Heart left ventricle (tissue), 16 donors: ENCODE measurements at regions not wholly inside any gene's neighbourhood (a gene's known extent, or its start where the extent isn't known, plus 50 kb on each side); places are given as distances from the start of the nearest gene placed in this dataset.

Experiments
- ATAC-seq, 4 donors: fragments of 200-7000 bp; cut with Tn5 transposase; one replicate each; pipeline ENCODE4 v1.9.1; 2020 to 2022; ENCODE audit warnings: moderate library complexity in 4 of 4, mild to moderate bottlenecking in 3 of 4, moderate number of reproducible peaks in 1 of 4
- DNase-seq, 5 donors: peaks; one replicate each; pipeline ENCODE4 v3.0.0-alpha.2; 2020
- H3K27ac ChIP-seq, 12 donors: fragments of 200-600 bp; sonication (generic) in 4 of 12; one replicate each; pipeline versions ENCODE4 v1.5.0 to v1.8.0; 2016 to 2022; ENCODE audit warnings: mild to moderate bottlenecking in 2 of 12
- H3K27me3 ChIP-seq, 9 donors: fragments of 200-600 bp; sonication (generic) in 2 of 9; one replicate each; pipeline versions ENCODE4 v1.5.1 to v1.8.0; 2016 to 2022; ENCODE audit warnings: mild to moderate bottlenecking in 3 of 9
- H3K36me3 ChIP-seq, 9 donors: fragments of 200-600 bp; sonication (generic) in 2 of 9; one replicate each; pipeline versions ENCODE4 v1.5.0 to v1.8.0; 2018 to 2022; ENCODE audit warnings: mild to moderate bottlenecking in 2 of 9
- H3K4me1 ChIP-seq, 12 donors: fragments of 200-600 bp; sonication (generic) in 4 of 12; one replicate each; pipeline versions ENCODE4 v1.5.0 to v1.8.0; 2016 to 2022; ENCODE audit warnings: mild to moderate bottlenecking in 3 of 12
- H3K4me3 ChIP-seq, 12 donors: fragments of 200-600 bp; sonication (generic) in 4 of 12; one replicate each; pipeline versions ENCODE4 v1.5.0 to v1.8.0; 2017 to 2022; ENCODE audit warnings: mild to moderate bottlenecking in 9 of 12, moderate library complexity in 4 of 12
- H3K9me3 ChIP-seq, 12 donors: fragments of 200-600 bp; sonication (generic) in 4 of 12; one replicate each; pipeline versions ENCODE4 v1.5.0 to v1.8.0; 2016 to 2022; ENCODE audit warnings: mild to moderate bottlenecking in 1 of 12
- CTCF ChIP-seq, 12 donors: fragments of 200-600 bp; sonication (generic) in 4 of 12; IDR thresholded peaks; one replicate each; pipeline versions ENCODE4 v1.5.0 to v1.8.0; 2018 to 2022; ENCODE audit warnings: antibody characterized with exemption in 12 of 12, mild to moderate bottlenecking in 5 of 12
- POLR2A ChIP-seq, 2 donors: fragments of 450-650 bp; IDR thresholded peaks; one replicate each; pipeline ENCODE4 v1.6.1; 2017; ENCODE audit warnings: antibody characterized with exemption in 2 of 2, mild to moderate bottlenecking in 2 of 2, moderate library complexity in 2 of 2
- WGBS, 4 donors: extraction: QIAGEN DNeasy Blood & Tissue Kit in 2 of 4; methylation state at CpG; one replicate each; pipeline versions ENCODE4 v1.1.5 to v1.1.7; 2013 to 2018; 5-methylcytosine and 5-hydroxymethylcytosine counted together
- intact Hi-C, 10 donors: fragments of 100-400 bp; cut with DNase I; formaldehyde crosslinking; loops; one replicate each; pipeline versions ENCODE4 v1.11.1 to v1.14.2; 2022
- donor health status: ischemic (EF 13 %, LVEDD 7.1; RV severe dilation, severe dysfunction).
- donor health status: healthy with polysubstance abuse.
- donor health status: DM: no; HTN: yes; CAD: no.
- donor health status: DM: no; HTN: no; CAD: no.
- donor health status: ischemic (EF 25% LVEDD 6.9; RV normal size, moderate dysfunction).
- donor health status: ischemic (EF 25% LVEDD 5.7; RV mildly dilated, moderate dysfunction).
- donor health status: healthy.
- donor health status: DM: yes; HTN: yes; CAD: no.
- donor health status: ischemic (EF 35%, LVEDD 5.7; RV mildly dilated, moderate dysfunction).
- donor health status: nonischemic (EF 11% LVEDD 7.7; RV severe dilation, severe dysfunction).
- donor health status: DM: yes; HTN: yes; CAD: no.
- donor health status: PGD.
- donor health status: ischemic (EF 29% LVEDD 5.4; RV normal size, mild dysfunction).
- donor health status: nonischemic (EF 23%, LVEDD 6.1; RV moderate dilation, normal function).

- H3K4me1 ChIP-seq = no peaks in the 10 kb centered on the region
- no peaks in the 10 kb centered on the region for H3K27me3 ChIP-seq
- H3K36me3 ChIP-seq = no peaks in the 10 kb centered on the region
- WGBS, 4 donors = 34 to 51% (median 43%) methylated on average over 2 of the region's 2 CpGs
- H3K27ac ChIP-seq = no peak overlapping the region
- TF ChIP-seq CTCF (IDR thresholded peaks at IDR 0.05) = no peak
- ATAC-seq (no peak), DNase-seq (no peak)
- intact Hi-C loops = loop anchor here in 1 of 10 donors (10.0 kb wide), 1 partner anchor 55 kb away; no protein-coding TSS in a partner anchor
- H3K4me3 ChIP-seq = no peak overlapping the region
- H3K9me3 ChIP-seq = peaks cover 0 to 63% (median 0%) of the 10 kb centered on the region in 12 donors
These were observed 312.7 kb downstream of the GABRB3 start for GRCh38 chr15:26460165-26460564.

GRCh38 chr15:26455828-26456227, 317.0 kb downstream of the GABRB3 start:
- no peaks in the 10 kb centered on the region for H3K36me3 ChIP-seq
- no peaks in the 10 kb centered on the region for H3K4me1 ChIP-seq
- no peak for DNase-seq
- H3K4me3 ChIP-seq = no peak overlapping the region
- no peak for ATAC-seq
- no peaks in the 10 kb centered on the region for H3K27me3 ChIP-seq
- H3K9me3 ChIP-seq = peaks cover 0 to 54% (median 0%) of the 10 kb centered on the region in 12 donors
- intact Hi-C loops = no loop called here
- no peak overlapping the region for H3K27ac ChIP-seq
- TF ChIP-seq CTCF (IDR thresholded peaks at IDR 0.05) = no peak
- no peak for TF ChIP-seq POLR2A (IDR thresholded peaks at IDR 0.05)
- 34 to 69% (median 48%) methylated on average over 2 of the region's 2 CpGs for WGBS, 4 donors

- no peaks in the 10 kb centered on the region for H3K36me3 ChIP-seq
- no peak overlapping the region for H3K4me3 ChIP-seq
- no peak for DNase-seq
- peak in 2 of 4 donors; percentile 47 to 64 for ATAC-seq
- WGBS, 4 donors = 24 to 56% (median 38%) methylated on average over 2 of the region's 2 CpGs
- intact Hi-C loops = no loop called here
- no peaks in the 10 kb centered on the region for H3K4me1 ChIP-seq
- TF ChIP-seq CTCF (IDR thresholded peaks at IDR 0.05) = no peak
- TF ChIP-seq POLR2A (IDR thresholded peaks at IDR 0.05) = no peak
- no peaks in the 10 kb centered on the region for H3K27me3 ChIP-seq
- no peak overlapping the region for H3K27ac ChIP-seq
- peaks cover 0 to 38% (median 0%) of the 10 kb centered on the region in 12 donors for H3K9me3 ChIP-seq
These were observed 319.0 kb downstream of the GABRB3 start for GRCh38 chr15:26453914-26454313.

- Histone ChIP-seq H3K4me1 (no peaks in the 10 kb centered on the region), H3K27ac (no peak overlapping the region), H3K27me3 (no peaks in the 10 kb centered on the region), H3K4me3 (no peak overlapping the region), H3K36me3 (no peaks in the 10 kb centered on the region), H3K9me3 (peaks cover 0 to 24% (median 0%) of the 10 kb centered on the region in 12 donors)
- WGBS, 4 donors = 79 to 83% (median 82%) methylated on average over 6 of the region's 6 CpGs
- DNase-seq (no peak), ATAC-seq (no peak)
- intact Hi-C loops = no loop called here
- TF ChIP-seq POLR2A (IDR thresholded peaks at IDR 0.05) = no peak
- TF ChIP-seq CTCF (IDR thresholded peaks at IDR 0.05) = no peak
These were observed 320.9 kb downstream of the GABRB3 start for GRCh38 chr15:26451995-26452394.
